GM19438 (cell line): ENCODE measurements at regions not wholly inside any gene's neighbourhood (a gene's known extent, or its start where the extent isn't known, plus 50 kb on each side); places are given as distances from the start of the nearest gene placed in this dataset.

Experiments used
- ATAC-seq: cut with Tn5 transposase; IDR thresholded peaks from one replicate; pipeline ENCODE4 v1.9.1; 2021; ENCODE audit warnings: low read depth; ENCODE audit not compliant: unreplicated experiment

DNA sequence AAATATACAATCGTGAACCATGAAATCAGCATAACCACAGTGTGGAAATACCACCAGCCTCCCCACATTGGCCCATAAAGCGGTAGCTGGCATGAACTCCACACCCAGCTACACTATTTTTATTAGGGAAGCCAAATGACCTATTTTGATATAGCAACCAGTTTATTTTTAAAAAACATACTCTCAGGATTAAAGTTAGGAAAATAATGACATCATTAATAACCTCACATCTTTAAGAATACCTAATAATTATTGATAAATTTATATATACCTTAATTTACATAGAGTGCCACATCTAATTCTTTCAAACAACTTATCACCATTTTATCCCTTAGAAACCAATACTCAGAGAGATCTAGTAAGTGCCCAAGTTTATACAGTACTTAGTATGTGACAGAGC lies 692.0 kb upstream of the PKDCC start:
- ATAC-seq = no peak

GRCh38 chr2:41364842-41365241 lies 683.0 kb upstream of the PKDCC start:
- no peak for ATAC-seq

DNA sequence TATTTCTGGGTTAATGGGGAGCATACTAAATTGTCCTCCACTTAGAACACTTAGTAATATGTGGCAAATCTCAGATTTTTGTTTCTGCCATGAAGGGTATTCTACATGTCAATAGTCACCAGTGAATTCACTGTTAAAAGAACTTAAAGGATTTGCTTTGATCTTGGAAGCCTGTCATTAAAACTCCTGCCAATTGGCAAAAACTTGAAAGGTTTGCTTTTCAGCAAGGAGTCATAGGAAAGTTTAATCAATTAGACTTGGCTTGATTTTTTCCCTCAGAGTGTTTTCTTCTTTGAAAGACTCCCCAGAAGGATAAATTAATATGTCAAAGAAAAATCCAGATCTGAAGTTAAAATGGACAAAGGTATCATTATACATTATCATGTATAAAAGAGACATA lies 671.9 kb upstream of the PKDCC start:
- ATAC-seq = no peak

DNA sequence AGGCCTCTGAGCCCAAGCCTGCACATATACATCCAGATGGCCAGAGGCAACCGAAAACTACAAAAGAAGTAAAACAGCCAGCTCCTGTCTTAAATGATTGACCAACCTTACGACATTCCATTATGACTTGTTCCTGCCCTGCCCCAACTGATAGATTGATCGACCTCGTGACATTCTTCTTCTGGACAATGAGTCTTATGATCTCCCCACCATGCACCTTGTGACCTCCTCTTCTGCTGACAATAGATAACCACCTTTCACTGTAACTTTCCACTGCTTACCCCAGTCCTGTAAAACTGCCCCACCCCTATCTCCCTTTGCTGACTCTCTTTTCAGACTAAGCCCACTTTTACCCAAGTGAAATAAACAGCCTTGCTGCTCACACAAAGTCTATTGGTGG lies 670.0 kb upstream of the PKDCC start:
- no peak for ATAC-seq

- ATAC-seq = no peak
These were observed 669.4 kb upstream of the PKDCC start for GRCh38 chr2:41378420-41378819.

DNA sequence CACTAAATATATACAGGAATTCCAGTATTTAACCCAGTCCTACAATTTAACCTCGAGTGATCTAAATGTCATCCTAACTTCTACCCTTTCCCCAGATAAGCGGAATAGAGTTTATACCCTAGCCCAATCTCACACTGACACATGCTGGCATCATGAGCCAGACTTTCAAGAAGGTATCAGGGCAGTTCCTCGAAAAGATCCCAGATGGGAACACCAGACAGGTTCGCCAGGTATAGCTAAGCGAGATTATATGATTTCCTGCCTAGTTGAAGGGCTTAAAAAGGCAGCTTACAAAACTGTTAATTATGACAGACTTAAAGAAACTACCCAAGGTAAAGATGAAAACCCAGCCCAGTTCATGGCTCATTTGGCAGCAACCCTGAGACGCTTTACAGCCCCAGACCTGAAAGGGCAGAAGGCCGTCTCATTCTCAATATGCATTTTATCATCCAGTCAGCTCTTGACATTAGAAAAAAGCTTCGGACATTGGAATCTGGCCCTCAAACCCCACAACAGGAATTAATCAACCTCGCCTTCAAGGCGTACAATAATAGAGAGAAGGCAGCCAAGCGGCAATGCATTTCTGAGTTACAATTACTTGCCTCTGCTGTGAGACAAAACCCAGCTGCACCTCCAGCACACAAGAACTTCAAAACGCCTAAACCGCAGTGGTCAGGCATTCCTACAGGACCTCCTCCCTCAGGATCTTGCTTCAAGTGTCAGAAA lies 668.2 kb upstream of the PKDCC start:
- ATAC-seq = no peak

DNA sequence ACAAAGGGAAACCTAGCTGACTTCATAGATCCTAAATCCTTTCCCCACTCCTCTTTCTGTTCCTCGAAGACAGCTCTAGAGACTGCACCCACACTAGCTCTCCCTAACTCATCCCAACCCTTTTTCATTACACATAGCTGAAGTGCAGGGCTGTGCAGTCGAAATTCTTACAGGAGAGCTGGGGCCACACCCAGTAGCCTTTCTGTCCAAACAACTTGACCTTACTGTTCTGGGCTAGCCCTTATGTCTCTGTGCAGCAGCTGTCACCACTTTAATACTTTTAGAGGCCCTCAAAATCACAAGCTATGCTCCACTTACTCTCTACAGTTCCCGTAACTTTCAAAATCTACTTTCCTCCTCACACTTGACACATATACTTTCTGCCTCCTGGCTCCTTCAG lies 666.1 kb upstream of the PKDCC start:
- no peak for ATAC-seq

DNA sequence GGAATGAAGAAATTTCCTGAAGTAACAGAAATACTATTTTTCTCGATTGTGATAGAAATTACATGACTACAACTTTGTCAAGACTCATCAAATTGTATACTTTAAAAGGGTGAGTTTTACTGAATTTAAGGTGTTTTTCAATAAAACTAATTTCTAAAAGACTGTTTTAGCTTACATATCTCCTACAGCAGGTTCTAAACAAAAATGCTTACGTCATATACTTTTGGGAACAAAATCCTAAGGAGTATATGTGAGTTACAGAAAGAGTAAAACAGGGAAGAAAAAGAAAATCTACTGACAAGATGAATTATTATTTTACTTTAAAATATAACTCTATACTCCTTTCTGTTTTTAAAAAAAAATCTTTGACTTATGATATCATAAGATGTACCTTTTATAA lies 660.3 kb upstream of the PKDCC start:
- ATAC-seq = no peak

GRCh38 chr2:41393621-41394020 lies 654.2 kb upstream of the PKDCC start:
- no peak for ATAC-seq

- no peak for ATAC-seq
These were observed 653.3 kb upstream of the PKDCC start for GRCh38 chr2:41394541-41394940.

DNA sequence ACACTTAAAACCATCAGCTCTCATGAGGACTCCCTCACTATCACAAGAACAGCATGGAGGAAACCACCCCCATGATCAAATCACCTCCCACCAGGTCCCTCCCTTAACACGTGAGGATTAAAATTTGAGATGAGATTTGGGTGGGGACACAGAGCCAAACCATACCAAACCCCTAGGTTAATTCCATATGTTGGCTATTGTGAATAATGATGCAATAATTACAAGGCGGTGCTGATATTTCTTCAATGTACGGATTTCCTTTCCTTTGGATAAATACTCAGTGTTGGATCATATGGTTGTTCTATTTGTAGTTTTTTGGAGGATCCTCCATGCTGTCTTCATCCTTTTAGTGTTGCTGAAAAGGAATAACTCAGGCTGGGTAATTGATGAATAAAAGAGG lies 652.1 kb upstream of the PKDCC start:
- no peak for ATAC-seq

- ATAC-seq = no peak
These were observed 648.3 kb upstream of the PKDCC start for GRCh38 chr2:41399437-41400087.

GRCh38 chr2:41400088-41400665 lies 647.6 kb upstream of the PKDCC start:
- ATAC-seq = no peak

GRCh38 chr2:41405441-41405840 lies 642.4 kb upstream of the PKDCC start:
- ATAC-seq = no peak

- no peak for ATAC-seq
These were observed 638.5 kb upstream of the PKDCC start for GRCh38 chr2:41409328-41409727.

DNA sequence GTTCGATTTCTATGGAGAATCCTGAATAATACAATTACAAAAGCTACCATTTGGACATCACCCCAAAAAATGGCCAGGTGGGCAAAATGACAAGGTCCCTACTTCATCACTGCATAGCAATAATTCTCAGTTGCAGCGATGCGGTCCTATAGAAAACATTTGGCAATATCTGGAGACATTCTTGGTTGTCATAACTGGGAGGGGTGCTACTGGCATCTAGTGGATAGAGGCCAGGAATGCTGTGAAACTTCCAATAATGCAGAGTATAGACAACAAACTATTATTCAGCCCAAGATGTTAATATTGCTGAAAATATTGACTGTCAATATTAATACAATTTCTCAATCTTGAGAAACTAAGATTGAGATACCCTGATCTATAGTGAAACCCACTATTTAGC lies 637.8 kb upstream of the PKDCC start:
- ATAC-seq = no peak

GRCh38 chr2:41413813-41414485 lies 633.9 kb upstream of the PKDCC start:
- no peak for ATAC-seq

DNA sequence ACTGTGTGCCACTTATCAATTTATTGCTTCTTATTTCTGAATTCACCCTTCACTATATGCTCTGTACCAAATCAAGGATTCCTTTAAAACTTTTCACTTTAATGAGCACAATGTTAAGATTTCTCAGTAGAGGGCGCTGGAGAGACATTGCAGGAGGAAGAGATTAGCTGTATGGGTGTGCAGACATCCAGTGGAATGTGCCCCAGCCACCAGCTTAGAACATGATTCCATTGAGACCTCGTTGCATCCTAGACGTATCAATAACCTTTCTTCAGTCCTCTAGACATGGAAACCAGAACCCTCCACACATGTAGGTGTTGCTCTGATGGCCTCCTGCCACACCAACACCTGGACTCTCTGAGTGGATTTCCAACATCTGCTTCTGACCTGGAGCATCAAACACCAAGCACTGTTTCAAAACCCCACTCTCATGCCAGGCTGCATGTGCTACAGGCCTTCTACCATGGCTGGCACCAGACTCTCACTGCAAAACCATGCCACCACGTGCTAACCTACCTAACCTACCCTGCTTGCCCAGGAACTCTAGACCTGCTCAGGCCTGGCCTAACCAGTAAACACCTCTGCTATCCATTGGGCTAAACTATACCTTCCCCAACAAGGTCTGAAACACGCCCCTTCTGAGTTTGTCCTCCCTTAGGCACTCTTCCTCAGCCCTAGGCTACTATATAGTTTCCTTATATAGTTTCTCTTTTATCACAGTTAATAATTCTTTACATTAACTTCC lies 633.2 kb upstream of the PKDCC start:
- ATAC-seq = no peak

DNA sequence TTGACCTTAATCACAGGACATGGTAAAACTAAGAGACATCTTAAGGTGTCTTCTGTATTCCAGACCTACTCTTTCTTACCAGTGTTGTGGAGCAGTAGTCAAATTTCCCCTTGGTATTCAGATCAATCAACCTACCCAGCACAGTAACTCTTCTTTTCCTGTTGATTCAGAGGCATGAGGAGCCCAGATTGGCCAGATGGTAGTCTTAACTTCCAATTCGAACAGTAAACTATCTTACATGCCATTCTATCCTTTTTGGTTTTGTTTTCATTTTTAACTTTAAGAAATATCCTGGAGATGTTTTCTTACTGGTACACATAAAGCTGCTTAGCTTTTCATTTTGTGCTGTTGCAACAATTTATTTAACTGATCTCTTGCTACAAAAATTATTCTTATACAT lies 630.3 kb upstream of the PKDCC start:
- no peak for ATAC-seq

GRCh38 chr2:41420219-41420618 lies 627.6 kb upstream of the PKDCC start:
- ATAC-seq = no peak

- no peak for ATAC-seq
These were observed 626.9 kb upstream of the PKDCC start for GRCh38 chr2:41420872-41421271.
